Neural cell (in vitro differentiated cells): ENCODE measurements at regions not wholly inside any gene's neighbourhood (a gene's known extent, or its start where the extent isn't known, plus 50 kb on each side); places are given as distances from the start of the nearest gene placed in this dataset.

Experiments
- H2AFZ ChIP-seq: fragments of 200-600, 300-800 bp; sonication (generic), shearing (Covaris generic); 2 replicates; pipeline ENCODE4 v1.6.0; 2014; ENCODE audit warnings: low read depth, mild to moderate bottlenecking, antibody characterized with exemption, low read length, moderate library complexity
- H3F3A ChIP-seq: fragments of 200-600 bp; shearing (Covaris generic); 2 replicates; pipeline ENCODE4 v1.6.1; 2016; ENCODE audit warnings: mild to moderate bottlenecking, moderate library complexity, mixed read lengths, antibody characterized with exemption, low read length; ENCODE audit not compliant: insufficient read depth, poor library complexity, severe bottlenecking
- H3K27ac ChIP-seq: fragments of 200-600, 300-800 bp; sonication (generic), shearing (Covaris generic); 2 replicates; pipeline ENCODE4 v1.5.1; 2014; ENCODE audit warnings: mild to moderate bottlenecking, low read length, moderate library complexity
- H3K27me3 ChIP-seq: fragments of 300-800, 200-600 bp; sonication (generic), shearing (Covaris generic); 2 replicates; pipeline ENCODE4 v1.6.0; 2014; ENCODE audit warnings: mild to moderate bottlenecking, low read depth, low read length, moderate library complexity; ENCODE audit not compliant: insufficient read depth
- H3K36me3 ChIP-seq: fragments of 300-800, 200-600 bp; sonication (generic), shearing (Covaris generic); 2 replicates; pipeline ENCODE4 v1.5.1; 2014; ENCODE audit warnings: mild to moderate bottlenecking, antibody characterized with exemption, low read length, moderate library complexity; ENCODE audit not compliant: insufficient read depth
- H3K4me2 ChIP-seq: fragments of 300-800, 200-600 bp; sonication (generic), shearing (Covaris generic); 2 replicates; pipeline ENCODE4 v1.6.0; 2014; ENCODE audit warnings: mild to moderate bottlenecking, low read length
- H3K4me3 ChIP-seq: fragments of 300-800, 200-600 bp; sonication (generic), shearing (Covaris generic); 2 replicates; pipeline ENCODE4 v1.5.1; 2014; ENCODE audit warnings: mild to moderate bottlenecking, low read length, moderate library complexity
- H3K79me2 ChIP-seq: fragments of 200-600 bp; shearing (Covaris generic); replicated peaks from 2 replicates; pipeline ENCODE4 v1.6.0; 2014; ENCODE audit warnings: mild to moderate bottlenecking, low read length, moderate library complexity; ENCODE audit not compliant: insufficient read depth
- H3K9ac ChIP-seq: fragments of 300-800, 200-600 bp; sonication (generic), shearing (Covaris generic); 2 replicates; pipeline ENCODE4 v1.6.1; 2016; ENCODE audit warnings: mild to moderate bottlenecking, low read length, mixed read lengths
- H3K9me2 ChIP-seq: fragments of 200-600 bp; shearing (Covaris generic); 2 replicates; pipeline ENCODE4 v1.6.1; 2016; ENCODE audit warnings: mild to moderate bottlenecking, low read length, mixed read lengths; ENCODE audit not compliant: insufficient read depth
- H3K9me3 ChIP-seq: fragments of 200-600, 300-800 bp; sonication (generic), shearing (Covaris generic); 2 replicates; pipeline ENCODE4 v1.6.1; 2016; ENCODE audit warnings: mild to moderate bottlenecking, mixed run types, low read length, moderate library complexity, mixed read lengths
- H4K20me1 ChIP-seq: fragments of 200-600 bp; shearing (Covaris generic); 2 replicates; pipeline ENCODE4 v1.6.1; 2016; ENCODE audit warnings: mild to moderate bottlenecking, mixed run types; ENCODE audit not compliant: insufficient read depth
- EP300 ChIP-seq: fragments of 450-650 bp; conservative IDR thresholded peaks from 2 replicates; pipeline ENCODE4 v1.6.1; 2014; ENCODE audit warnings: antibody characterized with exemption, mild to moderate bottlenecking, moderate library complexity; ENCODE audit not compliant: poor library complexity, severe bottlenecking
- EZH2 ChIP-seq: fragments of 200-600, 300-800 bp; shearing (Covaris generic), sonication (generic); IDR thresholded peaks from 2 replicates; pipeline ENCODE4 v1.6.1; 2014; ENCODE audit warnings: antibody characterized with exemption, low read length, borderline replicate concordance, mild to moderate bottlenecking; ENCODE audit not compliant: insufficient read depth, poor library complexity, severe bottlenecking
- MXI1 ChIP-seq: fragments of 450-650 bp; conservative IDR thresholded peaks from 2 replicates; pipeline ENCODE4 v1.6.1; 2014; ENCODE audit warnings: antibody characterized with exemption, mild to moderate bottlenecking; ENCODE audit not compliant: poor library complexity, severe bottlenecking
- POLR2AphosphoS5 ChIP-seq: IDR thresholded peaks from 2 replicates; pipeline ENCODE4 v1.6.1; 2012
- RAD21 ChIP-seq: fragments of 450-650 bp; conservative IDR thresholded peaks from 2 replicates; pipeline ENCODE4 v1.6.1; 2014; ENCODE audit warnings: antibody characterized with exemption, mild to moderate bottlenecking, moderate library complexity
- SMC3 ChIP-seq: fragments of 450-650 bp; conservative IDR thresholded peaks from 2 replicates; pipeline ENCODE4 v1.6.1; 2014; ENCODE audit warnings: antibody characterized with exemption, mild to moderate bottlenecking, moderate library complexity; ENCODE audit not compliant: poor library complexity
- TAF1 ChIP-seq: IDR thresholded peaks from 2 replicates; pipeline ENCODE4 v1.6.1; 2012; ENCODE audit warnings: low read depth
- small RNA-seq, 3 experiments: library from RNA; depleted of rRNA; stranded (forward); fragments of <200 nt; gene quantifications; one replicate each; pipeline ENCODE3, GENCODE V24; 2012
- TF ChIP-seq, protein P1 (sequence below): fragments of 450-650 bp; IDR thresholded peaks from 2 replicates; pipeline ENCODE4 v1.5.1; 2014; ENCODE audit warnings: antibody characterized with exemption, mild to moderate bottlenecking, moderate library complexity; ENCODE audit not compliant: poor library complexity, severe bottlenecking
- TF ChIP-seq, protein P2 (sequence below): IDR thresholded peaks from 2 replicates; pipeline ENCODE4 v1.6.1; 2012; ENCODE audit warnings: borderline replicate concordance

DNA sequence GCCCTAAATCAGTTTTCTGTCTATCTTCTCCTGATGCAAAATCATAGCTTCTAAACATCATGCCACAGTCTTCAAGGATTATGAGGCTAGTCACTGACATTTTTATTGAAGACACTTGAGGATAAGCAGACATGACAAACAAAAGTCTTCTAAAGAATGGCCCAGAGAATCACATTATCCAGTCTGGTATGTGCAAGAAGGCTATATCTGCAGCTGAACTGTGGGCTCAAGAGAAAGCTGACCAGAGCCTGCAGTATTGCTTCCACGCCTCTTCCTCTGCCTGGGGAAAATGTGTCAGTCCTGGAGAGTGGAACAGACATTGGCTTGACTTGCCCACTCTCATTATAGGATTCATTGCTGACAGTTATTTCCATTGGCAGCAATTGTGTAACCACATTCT, 553.5 kb downstream of the SPOCK3 start:
- Histone ChIP-seq H3K4me3 (no peak overlapping the region), H3K4me2 (no peak overlapping the region), H3K27me3 (no peaks in the 10 kb centered on the region), H3K27ac (no peak overlapping the region), H2AFZ (no peak overlapping the region), H3K9me3 (no peaks in the 10 kb centered on the region), H4K20me1 (no peaks in the 10 kb centered on the region), H3K9me2 (no peaks in the 10 kb centered on the region), H3K79me2 (no peaks in the 10 kb centered on the region), H3F3A (no peaks in the 10 kb centered on the region), H3K9ac (no peak overlapping the region), H3K36me3 (no peaks in the 10 kb centered on the region)
- TF ChIP-seq MXI1 = no peak
- no peak for TF ChIP-seq EZH2
- TF ChIP-seq TAF1 = no peak

GRCh38 chr4:166682200-166682599, 552.1 kb downstream of the SPOCK3 start:
- Histone ChIP-seq H3F3A (no peaks in the 10 kb centered on the region), H3K36me3 (no peaks in the 10 kb centered on the region), H3K9me3 (no peaks in the 10 kb centered on the region), H3K4me2 (no peak overlapping the region), H2AFZ (no peak overlapping the region), H4K20me1 (no peaks in the 10 kb centered on the region), H3K27me3 (no peaks in the 10 kb centered on the region), H3K9ac (no peak overlapping the region), H3K79me2 (no peaks in the 10 kb centered on the region), H3K4me3 (no peak overlapping the region), H3K27ac (no peak overlapping the region), H3K9me2 (no peaks in the 10 kb centered on the region)
- TF ChIP-seq EP300 (no peak), SMC3 (no peak), MXI1 (no peak), POLR2AphosphoS5 (no peak), EZH2 (no peak), TAF1 (no peak), RAD21 (no peak)
- TF ChIP-seq, protein P1, sequence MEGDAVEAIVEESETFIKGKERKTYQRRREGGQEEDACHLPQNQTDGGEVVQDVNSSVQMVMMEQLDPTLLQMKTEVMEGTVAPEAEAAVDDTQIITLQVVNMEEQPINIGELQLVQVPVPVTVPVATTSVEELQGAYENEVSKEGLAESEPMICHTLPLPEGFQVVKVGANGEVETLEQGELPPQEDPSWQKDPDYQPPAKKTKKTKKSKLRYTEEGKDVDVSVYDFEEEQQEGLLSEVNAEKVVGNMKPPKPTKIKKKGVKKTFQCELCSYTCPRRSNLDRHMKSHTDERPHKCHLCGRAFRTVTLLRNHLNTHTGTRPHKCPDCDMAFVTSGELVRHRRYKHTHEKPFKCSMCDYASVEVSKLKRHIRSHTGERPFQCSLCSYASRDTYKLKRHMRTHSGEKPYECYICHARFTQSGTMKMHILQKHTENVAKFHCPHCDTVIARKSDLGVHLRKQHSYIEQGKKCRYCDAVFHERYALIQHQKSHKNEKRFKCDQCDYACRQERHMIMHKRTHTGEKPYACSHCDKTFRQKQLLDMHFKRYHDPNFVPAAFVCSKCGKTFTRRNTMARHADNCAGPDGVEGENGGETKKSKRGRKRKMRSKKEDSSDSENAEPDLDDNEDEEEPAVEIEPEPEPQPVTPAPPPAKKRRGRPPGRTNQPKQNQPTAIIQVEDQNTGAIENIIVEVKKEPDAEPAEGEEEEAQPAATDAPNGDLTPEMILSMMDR = no peak
- TF ChIP-seq, protein P2, sequence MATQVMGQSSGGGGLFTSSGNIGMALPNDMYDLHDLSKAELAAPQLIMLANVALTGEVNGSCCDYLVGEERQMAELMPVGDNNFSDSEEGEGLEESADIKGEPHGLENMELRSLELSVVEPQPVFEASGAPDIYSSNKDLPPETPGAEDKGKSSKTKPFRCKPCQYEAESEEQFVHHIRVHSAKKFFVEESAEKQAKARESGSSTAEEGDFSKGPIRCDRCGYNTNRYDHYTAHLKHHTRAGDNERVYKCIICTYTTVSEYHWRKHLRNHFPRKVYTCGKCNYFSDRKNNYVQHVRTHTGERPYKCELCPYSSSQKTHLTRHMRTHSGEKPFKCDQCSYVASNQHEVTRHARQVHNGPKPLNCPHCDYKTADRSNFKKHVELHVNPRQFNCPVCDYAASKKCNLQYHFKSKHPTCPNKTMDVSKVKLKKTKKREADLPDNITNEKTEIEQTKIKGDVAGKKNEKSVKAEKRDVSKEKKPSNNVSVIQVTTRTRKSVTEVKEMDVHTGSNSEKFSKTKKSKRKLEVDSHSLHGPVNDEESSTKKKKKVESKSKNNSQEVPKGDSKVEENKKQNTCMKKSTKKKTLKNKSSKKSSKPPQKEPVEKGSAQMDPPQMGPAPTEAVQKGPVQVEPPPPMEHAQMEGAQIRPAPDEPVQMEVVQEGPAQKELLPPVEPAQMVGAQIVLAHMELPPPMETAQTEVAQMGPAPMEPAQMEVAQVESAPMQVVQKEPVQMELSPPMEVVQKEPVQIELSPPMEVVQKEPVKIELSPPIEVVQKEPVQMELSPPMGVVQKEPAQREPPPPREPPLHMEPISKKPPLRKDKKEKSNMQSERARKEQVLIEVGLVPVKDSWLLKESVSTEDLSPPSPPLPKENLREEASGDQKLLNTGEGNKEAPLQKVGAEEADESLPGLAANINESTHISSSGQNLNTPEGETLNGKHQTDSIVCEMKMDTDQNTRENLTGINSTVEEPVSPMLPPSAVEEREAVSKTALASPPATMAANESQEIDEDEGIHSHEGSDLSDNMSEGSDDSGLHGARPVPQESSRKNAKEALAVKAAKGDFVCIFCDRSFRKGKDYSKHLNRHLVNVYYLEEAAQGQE = no peak

Small RNA genes lying in the stretch of these regions (small RNA-seq; reads per million reads assigned to genes)
- 0 to 1.2 (median 0) reads per million in 3 experiments for gene RF00019
